ENCODE measurements at regions not wholly inside any gene's neighbourhood (a gene's known extent, or its start where the extent isn't known, plus 50 kb on each side); places are given as distances from the start of the nearest gene placed in this dataset.
A peak's percentile ranks its signal among the peaks of the same experiment; 100 is the strongest.

DNA sequence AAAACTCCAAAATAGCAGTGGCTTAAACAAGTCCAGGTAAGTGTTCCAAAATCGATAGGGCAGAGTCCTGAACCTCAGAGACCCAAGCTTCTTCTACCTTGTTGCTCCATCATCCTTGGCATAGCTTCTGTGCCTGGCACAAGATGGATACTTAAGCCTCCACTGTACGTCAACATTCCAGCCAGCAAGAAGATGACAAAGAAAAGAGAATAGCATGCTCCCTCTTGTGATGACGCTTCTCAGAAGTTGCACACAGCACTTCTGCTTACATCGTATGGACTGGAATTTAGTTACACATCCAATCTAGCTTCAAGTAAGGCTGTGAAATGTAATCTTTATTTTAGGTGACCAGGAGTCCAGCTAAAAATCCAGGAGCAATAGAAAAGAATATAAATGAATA lies 227.4 kb downstream of the ESM1 start:
- TF ChIP-seq CTCF (IDR thresholded peaks at IDR 0.05) = no peak
- TF ChIP-seq EP300 (IDR thresholded peaks at IDR 0.05) = peak in 2 of 4 donors; percentile 72 to 88
